B cell (primary cell): ENCODE measurements at regions not wholly inside any gene's neighbourhood (a gene's known extent, or its start where the extent isn't known, plus 50 kb on each side); places are given as distances from the start of the nearest gene placed in this dataset.

Source experiments
- ATAC-seq: fragments of 200-7000 bp; cut with Tn5 transposase; one replicate; pipeline ENCODE4 v1.10.0; 2021; ENCODE audit warnings: low read depth, mild to moderate bottlenecking, moderate number of reproducible peaks, moderate library complexity
- CTCF ChIA-PET: fragments of 350-600 bp; sonication (Branson Sonifier 250); formaldehyde crosslinking; loops from one replicate; lab custom pipeline; 2021; ENCODE audit warnings: antibody characterized with exemption, inconsistent platforms; lab: Charles Lee
- POLR2A ChIA-PET: fragments of 350-600 bp; sonication (Branson Sonifier 250); formaldehyde crosslinking; loops from one replicate; lab custom pipeline; 2021; ENCODE audit warnings: antibody characterized with exemption; lab: Charles Lee
- DNase-seq: peaks from one replicate; pipeline ENCODE4 v3.0.0; 2013
- H2AFZ ChIP-seq: 2 replicates; pipeline ENCODE4 v1.6.1; 2012; ENCODE audit warnings: mild to moderate bottlenecking, low read depth, low read length; ENCODE audit not compliant: insufficient read depth, poor library complexity, severe bottlenecking
- H3K27ac ChIP-seq, 2 donors: 1 replicate in 1 of 2; 2 replicates in 1 of 2; pipeline ENCODE4 v1.5.1; 2012 to 2013; ENCODE audit warnings: low read length in 2 of 2, mild to moderate bottlenecking in 2 of 2, moderate library complexity in 1 of 2
- H3K27me3 ChIP-seq, 4 experiments: fragments of 200-600 bp in 1 of 4; sonication (generic) in 1 of 4; replicated peaks in 1 of 4; 1 replicate in 2 of 4; 2 replicates in 2 of 4; pipeline versions ENCODE4 v1.6.1 to v1.7.0; 2013 to 2016; ENCODE audit warnings: low read length in 3 of 4, mild to moderate bottlenecking in 2 of 4, mixed read lengths in 1 of 4, moderate library complexity in 1 of 4; ENCODE audit not compliant: insufficient read depth in 4 of 4, control insufficient read depth in 3 of 4; ENCODE audit errors: control extremely low read depth in 1 of 4
- H3K36me3 ChIP-seq, 2 experiments: replicated peaks in 1 of 2; 1 replicate in 1 of 2; 2 replicates in 1 of 2; pipeline versions ENCODE4 v1.6.1 to v1.7.1; 2013; ENCODE audit warnings: low read length in 1 of 2; ENCODE audit not compliant: insufficient read depth in 2 of 2, control insufficient read depth in 1 of 2; ENCODE audit errors: control extremely low read depth in 1 of 2, extremely low read depth in 1 of 2
- H3K4me1 ChIP-seq, 2 donors: fragments of 200-600 bp in 1 of 2; sonication (generic) in 1 of 2; 1 replicate in 1 of 2; 2 replicates in 1 of 2; pipeline versions ENCODE4 v1.5.1 to v1.6.1; 2013 to 2017; ENCODE audit warnings: low read length in 2 of 2; ENCODE audit not compliant: control insufficient read depth in 2 of 2, insufficient read depth in 2 of 2
- H3K4me2 ChIP-seq: replicated peaks from 2 replicates; pipeline ENCODE3; 2012; ENCODE audit warnings: mild to moderate bottlenecking, low read depth, low read length; ENCODE audit not compliant: poor library complexity, severe bottlenecking
- H3K4me3 ChIP-seq, 5 experiments: fragments of 200-600 bp in 1 of 5; sonication (generic) in 1 of 5; 1 replicate in 3 of 5; 2 replicates in 2 of 5; pipeline versions ENCODE4 v1.5.1 to v1.7.0; 2011 to 2016; ENCODE audit warnings: low read length in 4 of 5, mild to moderate bottlenecking in 4 of 5, low read depth in 2 of 5, control low read depth in 1 of 5, moderate library complexity in 1 of 5; ENCODE audit not compliant: insufficient read depth in 1 of 5; ENCODE audit errors: control extremely low read depth in 1 of 5, extremely low read depth in 1 of 5
- H3K79me2 ChIP-seq: fragments of 200-600 bp; sonication (generic); one replicate; pipeline ENCODE4 v1.6.0; 2016; ENCODE audit warnings: low read length; ENCODE audit not compliant: control insufficient read depth, insufficient read depth
- H3K9ac ChIP-seq: fragments of 200-600 bp; sonication (generic); 2 replicates; pipeline ENCODE4 v1.6.1; 2017; ENCODE audit warnings: mild to moderate bottlenecking, low read length, moderate library complexity
- H3K9me3 ChIP-seq, 3 donors: one replicate each; pipeline versions ENCODE4 v1.6.1 to v1.7.1; 2013; ENCODE audit warnings: low read length in 2 of 3; ENCODE audit not compliant: control insufficient read depth in 2 of 3, insufficient read depth in 1 of 3; ENCODE audit errors: control extremely low read depth in 1 of 3
- H4K20me1 ChIP-seq: 2 replicates; pipeline ENCODE4 v1.6.0; 2012; ENCODE audit warnings: mild to moderate bottlenecking, low read length; ENCODE audit not compliant: insufficient read depth, control insufficient read depth, poor library complexity, severe bottlenecking
- H3K27ac Mint-ChIP-seq: one replicate; pipeline ENCODE4 v1.8.0; 2021; ENCODE audit warnings: mixed read lengths
- H3K27me3 Mint-ChIP-seq: one replicate; pipeline ENCODE4 v1.8.0; 2021; ENCODE audit warnings: mixed read lengths
- H3K4me1 Mint-ChIP-seq: one replicate; pipeline ENCODE4 v1.8.0; 2021; ENCODE audit warnings: mixed read lengths
- H3K4me3 Mint-ChIP-seq: one replicate; pipeline ENCODE4 v1.8.0; 2021; ENCODE audit warnings: mixed read lengths
- H3K9me3 Mint-ChIP-seq: one replicate; pipeline ENCODE4 v1.8.0; 2022; ENCODE audit warnings: mixed read lengths; ENCODE audit not compliant: insufficient read depth
- EZH2 ChIP-seq: IDR thresholded peaks from 2 replicates; pipeline ENCODE4 v1.6.1; 2012; ENCODE audit warnings: borderline replicate concordance, low read depth, mild to moderate bottlenecking, moderate library complexity, low read length; ENCODE audit not compliant: insufficient read depth, poor library complexity, severe bottlenecking
- WGBS: methylation state at CpG from one replicate; pipeline ENCODE4 v1.1.5; 2013; ENCODE audit warnings: missing lambda C conversion rate; ENCODE audit not compliant: insufficient coverage; 5-methylcytosine and 5-hydroxymethylcytosine counted together
- intact Hi-C: fragments of 100-400 bp; cut with micrococcal nuclease; formaldehyde crosslinking; loops from one replicate; pipeline ENCODE4 v1.10.0; 2022
- TF ChIP-seq, protein P1 (sequence below): fragments of 200-600 bp; IDR thresholded peaks from one replicate; pipeline ENCODE4 v1.8.0; 2022; ENCODE audit warnings: antibody characterized with exemption, mild to moderate bottlenecking

DNA sequence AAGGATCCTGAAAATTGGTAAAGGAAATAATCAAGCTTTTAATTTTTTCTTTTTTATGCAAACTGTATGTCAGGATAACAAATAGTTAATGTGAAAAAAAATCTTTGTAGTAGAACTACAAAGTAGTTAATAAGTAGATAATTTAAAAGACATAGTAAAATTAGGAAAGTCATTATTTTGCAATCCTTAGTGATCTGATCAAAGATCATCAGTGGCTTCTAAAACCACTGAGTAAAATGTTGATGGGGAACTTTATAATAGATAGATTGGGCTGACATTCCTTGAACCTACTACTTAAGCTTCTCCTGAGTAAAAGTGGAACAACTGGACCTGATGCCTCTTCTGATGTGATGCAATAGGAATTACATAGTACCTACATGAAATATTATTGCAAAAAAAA lies 119.0 kb upstream of the TMTC2 start:
- no peaks in the 10 kb centered on the region for H3K27me3 ChIP-seq
- Mint-ChIP-seq H3K27me3 (no peaks in the 10 kb centered on the region), H3K27ac (no peak overlapping the region), H3K4me1 (no peaks in the 10 kb centered on the region), H3K4me3 (no peak overlapping the region), H3K9me3 (no peaks in the 10 kb centered on the region)
- DNase-seq = no peak
- intact Hi-C loops = no loop called here
- no peak overlapping the region for H3K9ac ChIP-seq
- TF ChIP-seq, protein P1, sequence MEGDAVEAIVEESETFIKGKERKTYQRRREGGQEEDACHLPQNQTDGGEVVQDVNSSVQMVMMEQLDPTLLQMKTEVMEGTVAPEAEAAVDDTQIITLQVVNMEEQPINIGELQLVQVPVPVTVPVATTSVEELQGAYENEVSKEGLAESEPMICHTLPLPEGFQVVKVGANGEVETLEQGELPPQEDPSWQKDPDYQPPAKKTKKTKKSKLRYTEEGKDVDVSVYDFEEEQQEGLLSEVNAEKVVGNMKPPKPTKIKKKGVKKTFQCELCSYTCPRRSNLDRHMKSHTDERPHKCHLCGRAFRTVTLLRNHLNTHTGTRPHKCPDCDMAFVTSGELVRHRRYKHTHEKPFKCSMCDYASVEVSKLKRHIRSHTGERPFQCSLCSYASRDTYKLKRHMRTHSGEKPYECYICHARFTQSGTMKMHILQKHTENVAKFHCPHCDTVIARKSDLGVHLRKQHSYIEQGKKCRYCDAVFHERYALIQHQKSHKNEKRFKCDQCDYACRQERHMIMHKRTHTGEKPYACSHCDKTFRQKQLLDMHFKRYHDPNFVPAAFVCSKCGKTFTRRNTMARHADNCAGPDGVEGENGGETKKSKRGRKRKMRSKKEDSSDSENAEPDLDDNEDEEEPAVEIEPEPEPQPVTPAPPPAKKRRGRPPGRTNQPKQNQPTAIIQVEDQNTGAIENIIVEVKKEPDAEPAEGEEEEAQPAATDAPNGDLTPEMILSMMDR = no peak
- TF ChIP-seq EZH2 = no peak
- no peak overlapping the region for H3K4me2 ChIP-seq
- H3K36me3 ChIP-seq = no peaks in the 10 kb centered on the region
- peaks cover 0 to 3% (median 0%) of the 10 kb centered on the region in 3 donors for H3K9me3 ChIP-seq
- no peaks in the 10 kb centered on the region for H3K4me1 ChIP-seq
- CTCF ChIA-PET = interaction anchor here (0.5 kb wide), 1 partner anchor 8 kb away, joined by 3 read pairs; no protein-coding TSS in a partner anchor
- H4K20me1 ChIP-seq = no peaks in the 10 kb centered on the region
- H3K79me2 ChIP-seq = no peaks in the 10 kb centered on the region
- no peak overlapping the region for H2AFZ ChIP-seq
- POLR2A ChIA-PET = no interaction called here
- no peak for ATAC-seq
- H3K27ac ChIP-seq = no peak overlapping the region
- no peak overlapping the region for H3K4me3 ChIP-seq

DNA sequence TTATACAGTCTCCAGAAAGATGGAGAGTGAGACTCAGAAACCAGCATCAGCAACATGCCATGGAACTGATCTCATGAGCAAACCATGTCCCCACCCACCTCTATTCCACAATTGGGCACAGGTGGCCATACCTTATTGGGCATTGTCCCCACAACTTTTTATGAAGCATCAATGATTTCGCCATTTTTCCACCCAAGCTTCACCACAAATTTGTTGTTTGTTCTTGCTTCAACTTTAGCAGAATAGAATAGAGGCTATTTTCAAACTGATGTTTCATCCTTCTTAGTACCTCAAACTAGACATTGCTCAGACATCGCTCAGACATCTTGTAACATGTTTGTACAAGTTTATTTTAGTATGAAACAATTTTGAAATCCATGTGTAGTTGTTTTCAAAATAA lies 112.5 kb upstream of the TMTC2 start:
- H3K27me3 ChIP-seq = no peaks in the 10 kb centered on the region
- no peaks in the 10 kb centered on the region for H3K27me3 Mint-ChIP-seq
- WGBS = no CpG with 5 or more reads among the region's 2 CpGs
- no peak overlapping the region for H3K9ac ChIP-seq
- no peaks in the 10 kb centered on the region for H3K4me1 ChIP-seq
- TF ChIP-seq, protein P1 = no peak
- no peak for TF ChIP-seq EZH2
- ChIA-PET CTCF (no interaction called here), POLR2A (no interaction called here)
- H3K4me3 Mint-ChIP-seq = no peak overlapping the region
- no peak overlapping the region for H2AFZ ChIP-seq
- H3K27ac Mint-ChIP-seq = no peak overlapping the region
- H3K36me3 ChIP-seq = no peaks in the 10 kb centered on the region
- no peaks in the 10 kb centered on the region for H3K4me1 Mint-ChIP-seq
- intact Hi-C loops = no loop called here
- DNase-seq (no peak), ATAC-seq (no peak)
- no peak overlapping the region for H3K4me2 ChIP-seq
- H3K4me3 ChIP-seq = no peak overlapping the region
- no peaks in the 10 kb centered on the region for H4K20me1 ChIP-seq
- no peak overlapping the region for H3K27ac ChIP-seq
- H3K9me3 Mint-ChIP-seq = peaks cover 2% of the 10 kb centered on the region
- no peaks in the 10 kb centered on the region for H3K79me2 ChIP-seq
- H3K9me3 ChIP-seq = peaks cover 0 to 6% (median 0%) of the 10 kb centered on the region in 3 donors
